Smooth muscle cell (in vitro differentiated cells): ENCODE measurements at regions not wholly inside any gene's neighbourhood (a gene's known extent, or its start where the extent isn't known, plus 50 kb on each side); places are given as distances from the start of the nearest gene placed in this dataset.

Experiments used
- DNase-seq: peaks from one replicate; lab custom pipeline; 2025; ENCODE audit not compliant: unreplicated experiment; lab: John Stamatoyannopoulos, UW
- H2AFZ ChIP-seq: fragments of 200-600 bp; sonication (generic); 2 replicates; pipeline ENCODE4 v1.6.0; 2016; ENCODE audit warnings: antibody characterized with exemption, low read depth, mild to moderate bottlenecking
- H3F3A ChIP-seq: fragments of 200-600 bp; sonication (generic); 2 replicates; pipeline ENCODE4 v1.6.0; 2017; ENCODE audit warnings: antibody characterized with exemption, low read depth
- H3K27ac ChIP-seq: fragments of 200-600 bp; sonication (generic); 2 replicates; pipeline ENCODE4 v1.5.1; 2016; ENCODE audit warnings: low read depth, mild to moderate bottlenecking
- H3K27me3 ChIP-seq: fragments of 200-600 bp; sonication (generic); 2 replicates; pipeline ENCODE4 v1.6.1; 2016; ENCODE audit warnings: low read depth, mild to moderate bottlenecking
- H3K36me3 ChIP-seq: fragments of 200-600 bp; sonication (generic); 2 replicates; pipeline ENCODE4 v1.5.1; 2016; ENCODE audit warnings: low read depth
- H3K4me1 ChIP-seq: fragments of 200-600 bp; sonication (generic); 2 replicates; pipeline ENCODE4 v1.5.1; 2016; ENCODE audit warnings: low read depth
- H3K4me2 ChIP-seq: fragments of 200-600 bp; sonication (generic); 2 replicates; pipeline ENCODE4 v1.6.0; 2016; ENCODE audit warnings: mild to moderate bottlenecking
- H3K4me3 ChIP-seq: fragments of 200-600 bp; sonication (generic); 2 replicates; pipeline ENCODE4 v1.5.1; 2016; ENCODE audit warnings: mild to moderate bottlenecking
- H3K79me2 ChIP-seq: fragments of 200-600 bp; sonication (generic); 2 replicates; pipeline ENCODE4 v1.6.0; 2016; ENCODE audit warnings: low read depth, mild to moderate bottlenecking
- H3K9ac ChIP-seq: fragments of 200-600 bp; sonication (generic); 2 replicates; pipeline ENCODE4 v1.6.0; 2016; ENCODE audit warnings: low read depth
- H3K9me3 ChIP-seq: fragments of 200-600 bp; sonication (generic); replicated peaks from 2 replicates; pipeline ENCODE4 v1.5.1; 2016; ENCODE audit warnings: low read depth
- H4K20me1 ChIP-seq: fragments of 200-600 bp; sonication (generic); 2 replicates; pipeline ENCODE4 v1.6.0; 2016; ENCODE audit warnings: low read depth
- CTCF ChIP-seq: fragments of 200-600 bp; sonication (generic); IDR thresholded peaks from 2 replicates; pipeline ENCODE4 v1.5.1; 2017; ENCODE audit warnings: borderline replicate concordance, mild to moderate bottlenecking, antibody characterized with exemption; ENCODE audit not compliant: insufficient read depth, poor library complexity, severe bottlenecking
- WGBS: methylation state at CpG from one replicate; pipeline ENCODE4 v1.1.7; 2016; ENCODE audit warnings: low lambda C conversion rate; 5-methylcytosine and 5-hydroxymethylcytosine counted together

- H3K9me3 ChIP-seq = no peaks in the 10 kb centered on the region
- no peak for TF ChIP-seq CTCF
- no peaks in the 10 kb centered on the region for H3K27me3 ChIP-seq
- H3K4me1 ChIP-seq = peaks cover 12% of the 10 kb centered on the region
- no peak overlapping the region for H3K4me2 ChIP-seq
- H3K79me2 ChIP-seq = no peaks in the 10 kb centered on the region
- 89% methylated on average over 2 of the region's 2 CpGs for WGBS
- no peak overlapping the region for H3K27ac ChIP-seq
- no peaks in the 10 kb centered on the region for H3K36me3 ChIP-seq
- H4K20me1 ChIP-seq = no peaks in the 10 kb centered on the region
- no peak overlapping the region for H2AFZ ChIP-seq
- peaks cover 12% of the 10 kb centered on the region for H3F3A ChIP-seq
- H3K9ac ChIP-seq = no peak overlapping the region
- H3K4me3 ChIP-seq = no peak overlapping the region
- no peak for DNase-seq
Observed at GRCh38 chr12:75784591-75784990, 247.0 kb downstream of the PHLDA1 start.

GRCh38 chr12:75783093-75783877, 248.3 kb downstream of the PHLDA1 start:
- Histone ChIP-seq H4K20me1 (no peaks in the 10 kb centered on the region), H3F3A (peaks cover 19% of the 10 kb centered on the region), H3K27me3 (no peaks in the 10 kb centered on the region), H3K9ac (no peak overlapping the region), H3K27ac (no peak overlapping the region), H3K4me1 (peaks cover 16% of the 10 kb centered on the region), H3K79me2 (no peaks in the 10 kb centered on the region), H3K9me3 (no peaks in the 10 kb centered on the region), H3K4me2 (no peak overlapping the region), H2AFZ (no peak overlapping the region), H3K4me3 (no peak overlapping the region), H3K36me3 (no peaks in the 10 kb centered on the region)
- 83% methylated on average over 8 of the region's 8 CpGs for WGBS
- DNase-seq = no peak
- TF ChIP-seq CTCF = no peak

GRCh38 chr12:75782069-75782581, 249.5 kb downstream of the PHLDA1 start:
- no peaks in the 10 kb centered on the region for H3K9me3 ChIP-seq
- H3K4me1 ChIP-seq = peaks cover 16% of the 10 kb centered on the region
- no peak for DNase-seq
- H3K27ac ChIP-seq = no peak overlapping the region
- 73% methylated on average over 4 of the region's 4 CpGs for WGBS
- H3K79me2 ChIP-seq = no peaks in the 10 kb centered on the region
- H3F3A ChIP-seq = peaks cover 19% of the 10 kb centered on the region
- H3K27me3 ChIP-seq = no peaks in the 10 kb centered on the region
- no peak overlapping the region for H3K4me2 ChIP-seq
- no peak overlapping the region for H3K4me3 ChIP-seq
- H3K36me3 ChIP-seq = no peaks in the 10 kb centered on the region
- no peak for TF ChIP-seq CTCF
- no peak overlapping the region for H2AFZ ChIP-seq
- H4K20me1 ChIP-seq = no peaks in the 10 kb centered on the region
- H3K9ac ChIP-seq = no peak overlapping the region
